ENCODE measurements at regions not wholly inside any gene's neighbourhood (a gene's known extent, or its start where the extent isn't known, plus 50 kb on each side); places are given as distances from the start of the nearest gene placed in this dataset.

GRCh38 chr2:57776916-57777315 lies 269.7 kb upstream of the VRK2 start:
- TF ChIP-seq, protein P1, sequence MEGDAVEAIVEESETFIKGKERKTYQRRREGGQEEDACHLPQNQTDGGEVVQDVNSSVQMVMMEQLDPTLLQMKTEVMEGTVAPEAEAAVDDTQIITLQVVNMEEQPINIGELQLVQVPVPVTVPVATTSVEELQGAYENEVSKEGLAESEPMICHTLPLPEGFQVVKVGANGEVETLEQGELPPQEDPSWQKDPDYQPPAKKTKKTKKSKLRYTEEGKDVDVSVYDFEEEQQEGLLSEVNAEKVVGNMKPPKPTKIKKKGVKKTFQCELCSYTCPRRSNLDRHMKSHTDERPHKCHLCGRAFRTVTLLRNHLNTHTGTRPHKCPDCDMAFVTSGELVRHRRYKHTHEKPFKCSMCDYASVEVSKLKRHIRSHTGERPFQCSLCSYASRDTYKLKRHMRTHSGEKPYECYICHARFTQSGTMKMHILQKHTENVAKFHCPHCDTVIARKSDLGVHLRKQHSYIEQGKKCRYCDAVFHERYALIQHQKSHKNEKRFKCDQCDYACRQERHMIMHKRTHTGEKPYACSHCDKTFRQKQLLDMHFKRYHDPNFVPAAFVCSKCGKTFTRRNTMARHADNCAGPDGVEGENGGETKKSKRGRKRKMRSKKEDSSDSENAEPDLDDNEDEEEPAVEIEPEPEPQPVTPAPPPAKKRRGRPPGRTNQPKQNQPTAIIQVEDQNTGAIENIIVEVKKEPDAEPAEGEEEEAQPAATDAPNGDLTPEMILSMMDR (IDR thresholded peaks at IDR 0.05): no peak
- no peak for TF ChIP-seq POLR2A (IDR thresholded peaks at IDR 0.05)
